GM21367 (cell line): ENCODE measurements at regions not wholly inside any gene's neighbourhood (a gene's known extent, or its start where the extent isn't known, plus 50 kb on each side); places are given as distances from the start of the nearest gene placed in this dataset.

Experiments
- ATAC-seq: cut with Tn5 transposase; IDR thresholded peaks from one replicate; pipeline ENCODE4 v1.9.1; 2021; ENCODE audit not compliant: unreplicated experiment

DNA sequence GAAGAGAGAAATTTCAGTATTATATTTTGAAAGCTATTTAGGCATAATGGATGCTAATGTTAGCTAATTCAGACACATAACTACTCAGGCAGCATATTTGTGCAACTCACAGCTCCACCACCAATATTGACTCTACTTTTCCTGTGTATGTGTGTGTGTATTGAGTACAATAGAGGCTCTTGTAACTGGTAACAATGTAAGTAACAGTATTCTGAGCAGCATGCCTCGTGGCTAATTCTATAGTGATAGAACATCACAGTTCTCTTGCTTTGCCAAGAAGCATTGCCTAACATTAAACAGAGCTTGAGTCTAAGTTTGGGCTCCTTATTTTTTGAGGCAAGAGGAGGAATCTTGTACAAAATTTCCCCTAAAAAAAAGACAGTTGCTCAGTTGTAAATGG lies 98.6 kb upstream of the ARHGEF26 start:
- no peak for ATAC-seq

DNA sequence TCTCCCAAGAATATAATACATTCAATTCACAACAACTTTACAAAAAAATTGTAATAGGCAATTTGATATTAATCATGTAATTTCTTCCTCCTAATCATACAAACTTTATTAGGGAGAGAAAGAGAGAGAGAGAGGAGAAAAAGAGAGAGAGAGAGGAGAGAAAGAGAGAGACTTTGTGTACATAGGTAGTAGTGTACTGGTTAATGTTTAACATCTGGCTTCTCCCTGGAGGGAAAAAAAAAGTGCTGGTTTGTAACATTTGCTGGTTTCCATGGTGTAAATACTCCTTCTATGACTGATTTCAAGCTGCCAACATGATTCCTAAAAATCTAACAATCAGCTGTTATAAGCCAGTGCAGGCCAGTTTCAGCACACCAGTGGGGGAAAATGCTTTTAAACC lies 98.0 kb upstream of the ARHGEF26 start:
- ATAC-seq = no peak

DNA sequence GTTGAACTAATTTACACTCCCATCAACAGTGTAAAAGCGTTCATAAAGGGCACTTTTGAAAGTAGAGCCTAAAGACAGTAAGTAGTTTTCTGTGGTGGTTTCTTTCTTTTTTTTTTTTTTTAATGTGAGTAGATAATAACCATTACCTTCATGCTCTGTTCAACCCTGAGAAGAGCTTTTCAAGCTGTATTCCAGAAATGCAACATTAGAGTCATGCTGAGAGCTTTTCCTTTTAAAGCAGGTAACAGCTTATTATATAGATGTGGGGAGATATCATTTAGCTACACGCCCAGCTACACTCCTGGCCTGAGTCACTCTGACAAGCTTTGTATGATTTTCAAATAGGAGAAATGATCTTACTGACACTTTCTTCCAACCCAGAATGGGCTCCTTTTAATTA lies 96.2 kb upstream of the ARHGEF26 start:
- no peak for ATAC-seq

DNA sequence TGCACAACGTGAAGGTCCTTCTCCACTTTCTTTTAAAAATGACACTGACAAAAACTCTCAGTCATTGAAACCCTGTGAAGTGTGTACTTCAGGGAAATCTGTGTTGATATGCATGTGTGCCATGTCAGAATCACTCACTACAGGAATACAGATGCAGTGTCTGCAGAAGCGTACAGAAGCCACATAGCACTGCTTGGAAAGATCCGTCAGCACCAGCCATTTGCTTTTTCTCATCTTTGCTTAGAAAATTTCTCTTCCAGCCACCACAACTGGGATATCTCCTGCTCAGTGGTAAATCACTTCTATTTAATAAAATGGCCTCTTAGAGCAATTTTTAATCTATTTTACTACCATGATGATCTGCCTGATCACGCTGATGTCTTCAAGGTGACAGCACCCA lies 91.3 kb upstream of the ARHGEF26 start:
- ATAC-seq = no peak

DNA sequence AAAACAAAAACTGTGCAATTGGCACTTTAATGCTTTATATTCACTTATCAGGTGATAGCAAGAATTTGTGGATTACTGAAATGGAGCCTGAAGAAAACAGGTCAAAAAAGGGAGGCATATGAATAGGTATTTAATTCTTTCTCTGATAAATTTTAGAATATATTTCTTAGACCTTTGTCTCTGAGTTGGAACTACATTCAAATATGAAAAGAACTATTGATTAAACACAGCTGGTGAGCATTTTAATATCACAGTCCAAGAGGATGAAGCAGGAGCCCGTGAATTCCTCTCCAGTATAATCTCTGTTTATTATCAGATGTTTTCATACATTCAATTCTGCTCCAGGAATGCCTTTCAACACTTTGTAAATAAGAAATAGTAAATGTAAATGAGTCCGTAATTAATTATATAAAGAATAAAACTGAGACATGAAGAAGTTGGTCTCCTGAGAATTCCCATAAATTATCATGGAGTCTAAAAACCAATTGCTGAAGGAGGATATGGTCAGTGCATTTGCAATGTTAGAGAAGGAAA lies 86.3 kb upstream of the ARHGEF26 start:
- no peak for ATAC-seq

DNA sequence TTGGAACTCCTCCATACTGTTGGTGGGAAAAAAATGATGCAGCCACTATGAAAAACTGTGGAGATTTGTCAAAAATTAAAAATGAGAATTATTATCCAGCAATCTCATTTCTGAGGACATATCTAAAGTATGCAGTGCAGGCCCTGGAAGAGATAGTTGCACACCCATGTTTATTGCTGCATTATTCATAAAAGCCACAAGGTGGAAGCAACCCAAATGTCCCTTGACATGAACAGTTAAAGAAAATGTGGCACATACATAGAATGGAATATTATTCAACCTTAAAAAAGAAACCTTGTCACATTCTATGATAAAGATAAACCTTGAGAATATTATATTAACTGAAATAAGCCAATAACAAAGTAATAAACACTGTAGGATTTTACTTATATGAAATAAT lies 80.9 kb upstream of the ARHGEF26 start:
- ATAC-seq = peak; percentile 79

DNA sequence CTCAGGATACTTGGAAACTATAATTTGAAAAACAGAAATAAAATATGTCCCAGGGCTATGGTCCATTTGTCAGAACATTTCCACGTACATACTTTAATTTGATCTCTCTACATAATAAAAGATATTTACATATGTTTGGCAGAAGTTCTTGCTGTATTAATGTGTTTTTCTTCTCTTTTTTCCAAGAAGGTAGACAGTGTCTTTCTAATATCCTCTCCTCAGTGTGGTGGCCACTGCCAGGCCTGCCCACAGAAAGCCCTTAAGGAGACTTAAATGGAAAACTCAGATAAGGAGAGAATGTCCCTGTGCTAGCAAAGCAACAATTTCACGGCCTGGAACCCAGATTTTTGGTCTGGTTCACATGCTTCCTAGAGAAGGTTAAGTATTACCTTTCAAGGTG lies 76.5 kb upstream of the ARHGEF26 start:
- ATAC-seq = no peak

DNA sequence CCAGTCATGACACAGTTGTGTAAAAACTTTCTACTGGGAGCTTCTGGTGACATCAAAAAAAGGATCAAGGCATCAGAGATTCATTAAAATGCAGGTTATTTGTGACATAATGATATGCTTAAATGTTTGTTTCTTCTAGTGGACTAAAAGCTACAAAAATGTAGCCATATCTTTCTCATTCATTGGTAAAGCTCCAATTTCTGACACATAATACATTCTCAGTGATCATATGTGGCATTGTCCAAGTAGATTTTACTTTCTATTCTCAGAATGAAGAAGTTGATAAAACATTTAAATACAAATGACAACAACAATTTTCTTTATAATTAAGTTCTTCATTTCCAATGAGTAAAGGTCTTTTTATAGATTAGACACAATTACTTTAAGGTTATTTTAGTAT lies 71.0 kb upstream of the ARHGEF26 start:
- ATAC-seq = no peak

DNA sequence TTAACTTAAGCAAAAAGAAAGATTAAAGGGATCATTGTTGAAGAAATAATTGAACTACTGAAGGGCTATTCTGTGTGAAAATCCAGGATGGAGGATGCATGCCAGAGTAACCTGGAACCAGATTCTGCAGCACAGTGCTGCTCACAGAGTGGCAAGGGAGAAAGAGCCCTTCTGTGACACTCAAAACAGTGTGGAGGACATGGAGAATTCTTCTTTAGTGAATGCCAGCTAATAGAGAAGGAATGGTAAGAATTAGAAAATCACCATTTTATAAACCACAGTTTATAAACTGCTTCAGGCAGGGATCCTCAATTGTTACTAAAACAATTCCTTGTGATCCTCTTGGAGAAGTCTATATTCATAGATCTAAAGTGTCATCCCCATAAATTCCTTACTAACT lies 70.4 kb upstream of the ARHGEF26 start:
- ATAC-seq = no peak

DNA sequence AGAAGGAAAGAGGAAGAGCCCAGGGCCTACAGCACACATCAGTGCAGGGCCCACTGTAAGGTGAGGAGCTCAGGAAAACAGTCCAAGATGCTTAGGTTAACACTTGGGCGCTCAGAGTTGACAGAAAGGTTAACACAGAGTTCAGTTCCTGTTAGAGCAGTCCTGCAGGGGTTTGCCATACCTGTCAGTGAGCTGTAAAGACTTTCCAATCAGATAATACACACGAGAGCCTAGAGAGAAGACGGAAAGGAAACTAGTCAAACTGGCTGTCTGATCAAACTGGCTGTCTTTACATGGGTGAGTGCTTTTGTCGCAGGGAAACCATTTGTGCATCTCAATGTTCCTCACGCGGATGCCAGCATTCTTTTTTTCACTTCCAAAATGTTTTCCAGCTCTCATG lies 61.4 kb upstream of the ARHGEF26 start:
- ATAC-seq = no peak

DNA sequence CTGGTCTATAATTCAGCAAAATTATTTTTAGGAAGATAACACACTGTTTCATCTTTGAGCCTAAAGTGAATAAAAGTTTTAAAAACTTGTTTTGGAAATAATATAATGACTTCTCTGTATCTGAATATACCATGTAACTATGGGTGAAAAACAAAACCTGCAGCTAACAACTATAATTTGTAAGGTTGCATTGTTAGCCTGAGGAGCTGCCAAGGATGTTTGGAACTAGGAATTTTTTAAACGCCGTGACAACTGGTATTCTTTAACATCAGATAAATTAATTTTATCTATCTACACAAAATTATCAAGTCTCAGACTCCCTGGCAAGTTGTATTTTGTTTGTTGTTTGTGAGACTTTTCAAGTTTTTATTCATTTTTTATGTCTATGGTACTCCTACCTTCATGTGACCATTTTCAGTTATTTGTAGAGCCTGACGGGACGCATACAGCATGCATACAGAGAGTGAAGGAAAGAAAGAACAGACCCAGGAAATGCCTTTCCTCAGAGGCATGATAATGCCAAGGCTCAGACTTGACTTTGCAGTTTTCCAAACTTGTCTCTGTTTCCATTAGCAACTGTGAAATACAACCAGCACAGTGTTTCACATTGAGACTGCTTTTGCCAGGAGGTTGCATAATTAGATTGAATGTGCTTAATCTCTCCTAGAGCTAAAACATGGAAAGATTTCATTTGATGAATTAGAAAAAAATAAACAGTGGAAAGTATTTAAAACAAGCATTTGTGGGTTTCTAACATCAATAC lies 60.8 kb upstream of the ARHGEF26 start:
- ATAC-seq = no peak

DNA sequence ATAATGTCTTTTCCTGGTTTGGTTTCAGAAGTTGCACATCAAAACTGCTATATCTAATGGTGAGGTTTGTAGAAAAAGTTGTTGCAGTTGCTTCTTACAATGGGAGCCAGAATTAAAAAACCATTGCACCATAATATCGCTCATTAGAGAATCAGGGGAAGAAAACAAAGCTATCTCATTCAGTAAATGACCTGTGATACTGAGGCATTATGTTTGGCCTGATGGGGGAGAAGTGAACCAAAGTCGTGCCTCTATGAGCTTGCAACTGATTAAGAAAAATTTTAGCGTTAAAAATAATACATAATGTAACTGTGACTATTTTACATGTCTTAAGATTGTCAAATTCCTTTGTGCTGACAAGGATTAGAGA lies 60.2 kb upstream of the ARHGEF26 start:
- ATAC-seq = no peak

DNA sequence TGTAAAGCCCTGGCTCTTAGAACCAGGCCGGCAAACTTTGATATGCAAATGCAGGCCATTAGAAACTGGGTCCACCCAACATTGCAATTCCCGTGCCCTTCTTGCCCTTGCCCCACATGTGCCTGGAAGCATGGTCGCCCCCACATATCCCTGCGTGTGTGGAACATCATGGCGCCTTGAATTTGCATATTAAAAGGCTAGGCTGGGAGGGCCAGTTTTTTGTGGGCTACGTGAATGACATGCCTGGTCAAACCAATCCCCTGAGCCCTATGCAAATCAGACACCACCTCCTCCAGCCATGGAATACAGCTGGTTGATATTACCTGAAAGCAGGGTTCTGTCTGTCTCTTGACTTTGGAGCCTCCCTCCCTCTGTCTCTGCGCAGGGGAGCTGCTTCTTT lies 58.7 kb upstream of the ARHGEF26 start:
- ATAC-seq = no peak

DNA sequence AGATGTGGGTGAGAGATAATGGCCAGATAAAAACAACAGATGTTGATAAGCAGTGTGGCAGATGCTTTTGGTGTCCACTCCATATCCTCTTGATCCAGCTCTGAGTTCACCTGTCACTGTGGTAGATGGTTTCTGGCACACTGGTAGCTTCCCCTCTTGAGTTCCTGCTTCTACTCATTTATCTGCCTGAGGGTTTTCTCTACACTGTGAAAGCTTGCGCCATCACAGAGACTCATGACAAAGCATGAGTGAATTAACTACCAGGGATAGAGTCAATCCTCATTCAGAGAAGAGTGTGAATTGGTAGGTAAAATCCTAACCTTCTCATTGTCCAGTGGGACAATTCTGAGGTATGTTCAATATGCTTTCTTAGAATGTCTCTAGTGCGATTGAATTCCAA lies 50.0 kb upstream of the ARHGEF26 start:
- no peak for ATAC-seq
